Gastrocnemius medialis (tissue), 4 donors: ENCODE measurements at regions not wholly inside any gene's neighbourhood (a gene's known extent, or its start where the extent isn't known, plus 50 kb on each side); places are given as distances from the start of the nearest gene placed in this dataset.

ENCODE experiments used
- POLR2A ChIP-seq, 2 donors: fragments of 450-650 bp; IDR thresholded peaks; one replicate each; pipeline ENCODE4 v1.6.1; 2017; ENCODE audit warnings: antibody characterized with exemption in 2 of 2, mild to moderate bottlenecking in 2 of 2, moderate library complexity in 2 of 2
- TF ChIP-seq, protein P1 (sequence below), 5 experiments: fragments of 450-650 bp in 3 of 5; fragments of 200-600 bp in 2 of 5; sonication (generic) in 2 of 5; IDR thresholded peaks in 4 of 5; conservative IDR thresholded peaks in 1 of 5; 1 replicate in 4 of 5; 2 replicates in 1 of 5; pipeline ENCODE4 v1.5.1; 2016 to 2019; ENCODE audit warnings: antibody characterized with exemption in 5 of 5, mild to moderate bottlenecking in 3 of 5, moderate library complexity in 3 of 5

DNA sequence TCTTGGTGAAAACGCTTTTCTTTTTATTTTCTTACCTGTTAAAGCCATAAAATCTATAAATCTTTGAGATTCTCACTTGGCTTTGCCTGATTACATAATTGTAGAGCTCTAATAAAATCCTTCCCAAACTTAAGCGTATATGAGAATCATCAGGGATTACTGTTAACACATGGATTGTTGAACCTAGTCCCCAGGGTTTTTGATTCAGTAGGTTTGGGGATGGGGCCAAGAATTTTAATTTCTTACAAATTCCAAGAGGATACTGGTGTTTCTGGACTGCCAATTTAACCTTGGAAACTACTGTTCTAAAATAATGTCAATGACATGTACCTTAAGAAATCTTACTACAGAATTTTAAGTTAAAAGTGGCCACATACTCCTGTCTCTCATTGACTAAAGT is 694.2 kb downstream of the BRINP3 start:
- TF ChIP-seq, protein P1, sequence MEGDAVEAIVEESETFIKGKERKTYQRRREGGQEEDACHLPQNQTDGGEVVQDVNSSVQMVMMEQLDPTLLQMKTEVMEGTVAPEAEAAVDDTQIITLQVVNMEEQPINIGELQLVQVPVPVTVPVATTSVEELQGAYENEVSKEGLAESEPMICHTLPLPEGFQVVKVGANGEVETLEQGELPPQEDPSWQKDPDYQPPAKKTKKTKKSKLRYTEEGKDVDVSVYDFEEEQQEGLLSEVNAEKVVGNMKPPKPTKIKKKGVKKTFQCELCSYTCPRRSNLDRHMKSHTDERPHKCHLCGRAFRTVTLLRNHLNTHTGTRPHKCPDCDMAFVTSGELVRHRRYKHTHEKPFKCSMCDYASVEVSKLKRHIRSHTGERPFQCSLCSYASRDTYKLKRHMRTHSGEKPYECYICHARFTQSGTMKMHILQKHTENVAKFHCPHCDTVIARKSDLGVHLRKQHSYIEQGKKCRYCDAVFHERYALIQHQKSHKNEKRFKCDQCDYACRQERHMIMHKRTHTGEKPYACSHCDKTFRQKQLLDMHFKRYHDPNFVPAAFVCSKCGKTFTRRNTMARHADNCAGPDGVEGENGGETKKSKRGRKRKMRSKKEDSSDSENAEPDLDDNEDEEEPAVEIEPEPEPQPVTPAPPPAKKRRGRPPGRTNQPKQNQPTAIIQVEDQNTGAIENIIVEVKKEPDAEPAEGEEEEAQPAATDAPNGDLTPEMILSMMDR (IDR thresholded peaks at IDR 0.05 in 4 of 5, conservative IDR thresholded peaks at IDR 0.05 in 1 of 5) = no peak
- no peak for TF ChIP-seq POLR2A (IDR thresholded peaks at IDR 0.05)
